Endothelial cell of umbilical vein (primary cell): ENCODE measurements at regions not wholly inside any gene's neighbourhood (a gene's known extent, or its start where the extent isn't known, plus 50 kb on each side); places are given as distances from the start of the nearest gene placed in this dataset.

Source experiments
- CTCF ChIP-seq, 2 donors: IDR thresholded peaks; 1 replicate in 1 of 2; 2 replicates in 1 of 2; pipeline ENCODE4 v1.5.1; 2011; ENCODE audit warnings: low read length in 2 of 2, mild to moderate bottlenecking in 2 of 2, moderate library complexity in 2 of 2, control low read depth in 1 of 2, inconsistent platforms in 1 of 2, low read depth in 1 of 2; ENCODE audit not compliant: insufficient read depth in 1 of 2; ENCODE audit errors: extremely low read depth in 1 of 2
- MYC ChIP-seq: IDR thresholded peaks from one replicate; pipeline ENCODE4 v1.6.1; 2011; ENCODE audit warnings: mild to moderate bottlenecking, low read depth, low read length

- TF ChIP-seq CTCF (IDR thresholded peaks at IDR 0.05; ENCODE audit: extremely low read depth in 1 of 2, insufficient read depth in 1 of 2, low read depth in 1 of 2, low read length in 2 of 2), result no peak
- TF ChIP-seq MYC, result no peak
Observed at GRCh38 chr5:133732536-133732935, 120.2 kb upstream of the FSTL4 start.
